Fibroblast of pulmonary artery (primary cell): ENCODE measurements at regions not wholly inside any gene's neighbourhood (a gene's known extent, or its start where the extent isn't known, plus 50 kb on each side); places are given as distances from the start of the nearest gene placed in this dataset.

ENCODE experiments used
- DNase-seq: peaks from one replicate; pipeline ENCODE4 v3.0.0-alpha.2; 2010; ENCODE audit warnings: low read depth
- H3K4me3 ChIP-seq: replicated peaks from 2 replicates; pipeline ENCODE4 v1.5.1; 2011; ENCODE audit warnings: low read depth, mild to moderate bottlenecking, control low read depth, low read length, moderate library complexity
- TF ChIP-seq, protein P1 (sequence below): IDR thresholded peaks from 2 replicates; pipeline ENCODE4 v1.5.1; 2011; ENCODE audit warnings: mild to moderate bottlenecking, control low read depth, low read length, inconsistent platforms; ENCODE audit errors: missing control alignments

- no peak overlapping the region for H3K4me3 ChIP-seq
- TF ChIP-seq, protein P1, sequence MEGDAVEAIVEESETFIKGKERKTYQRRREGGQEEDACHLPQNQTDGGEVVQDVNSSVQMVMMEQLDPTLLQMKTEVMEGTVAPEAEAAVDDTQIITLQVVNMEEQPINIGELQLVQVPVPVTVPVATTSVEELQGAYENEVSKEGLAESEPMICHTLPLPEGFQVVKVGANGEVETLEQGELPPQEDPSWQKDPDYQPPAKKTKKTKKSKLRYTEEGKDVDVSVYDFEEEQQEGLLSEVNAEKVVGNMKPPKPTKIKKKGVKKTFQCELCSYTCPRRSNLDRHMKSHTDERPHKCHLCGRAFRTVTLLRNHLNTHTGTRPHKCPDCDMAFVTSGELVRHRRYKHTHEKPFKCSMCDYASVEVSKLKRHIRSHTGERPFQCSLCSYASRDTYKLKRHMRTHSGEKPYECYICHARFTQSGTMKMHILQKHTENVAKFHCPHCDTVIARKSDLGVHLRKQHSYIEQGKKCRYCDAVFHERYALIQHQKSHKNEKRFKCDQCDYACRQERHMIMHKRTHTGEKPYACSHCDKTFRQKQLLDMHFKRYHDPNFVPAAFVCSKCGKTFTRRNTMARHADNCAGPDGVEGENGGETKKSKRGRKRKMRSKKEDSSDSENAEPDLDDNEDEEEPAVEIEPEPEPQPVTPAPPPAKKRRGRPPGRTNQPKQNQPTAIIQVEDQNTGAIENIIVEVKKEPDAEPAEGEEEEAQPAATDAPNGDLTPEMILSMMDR, result no peak
- no peak for DNase-seq
These were observed 57.7 kb upstream of the TRPC3 start for GRCh38 chr4:122009524-122009923.

GRCh38 chr4:122007016-122007415, 55.2 kb upstream of the TRPC3 start:
- H3K4me3 ChIP-seq, result no peak overlapping the region
- DNase-seq, result no peak
- TF ChIP-seq, protein P1, result no peak

DNA sequence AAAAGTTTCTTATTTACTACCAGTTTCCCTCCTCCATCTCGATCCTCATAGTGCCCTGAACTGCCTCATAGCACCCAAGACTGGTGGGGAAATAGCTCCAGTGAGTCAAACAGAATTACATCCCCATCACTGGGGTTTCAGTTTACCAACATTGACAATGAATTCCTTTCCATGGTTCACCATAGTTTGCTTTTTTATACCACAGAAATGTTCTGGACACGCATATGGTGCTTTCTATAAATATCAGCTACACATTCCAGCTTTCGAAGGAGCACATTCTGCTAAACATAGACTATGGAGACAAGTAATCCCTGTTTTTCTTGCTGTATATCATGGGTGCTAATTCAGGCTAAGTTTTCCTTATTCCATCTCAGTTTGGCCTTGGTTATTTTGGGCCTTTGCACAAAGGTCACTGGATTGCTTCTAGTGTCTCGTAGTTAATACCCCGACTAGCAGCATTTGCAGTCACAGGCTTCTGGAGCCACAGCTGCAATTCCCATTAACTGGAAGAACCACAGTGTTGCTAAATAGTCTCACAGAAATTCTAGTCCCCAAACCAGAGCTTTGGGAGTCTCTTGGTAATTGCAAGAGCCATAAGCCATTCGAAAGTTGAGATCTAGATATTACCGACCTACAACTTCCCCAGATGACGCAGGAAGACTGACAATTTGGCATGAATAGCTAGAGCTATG, 53.4 kb upstream of the TRPC3 start:
- peak; percentile 16 for DNase-seq
- TF ChIP-seq, protein P1, result no peak
- H3K4me3 ChIP-seq, result no peak overlapping the region

DNA sequence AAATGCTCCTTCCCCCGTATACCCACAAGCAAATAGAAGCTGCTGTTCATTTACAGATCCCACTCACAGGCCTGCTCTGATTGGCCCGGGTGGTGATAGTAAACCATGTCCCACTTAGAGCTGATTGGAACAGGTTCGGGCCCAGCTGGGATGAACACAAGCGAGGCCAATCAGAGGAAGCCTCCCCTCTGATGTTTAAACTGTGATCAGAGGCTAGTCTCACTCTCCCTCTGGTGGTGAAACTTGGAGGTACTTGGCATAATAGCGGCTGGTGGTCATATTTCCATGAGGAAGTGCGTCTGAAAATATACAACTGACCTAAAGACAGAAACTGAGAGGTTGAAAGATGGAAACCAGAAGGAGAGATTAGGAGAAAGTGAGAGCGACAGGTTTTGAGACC, 51.5 kb upstream of the TRPC3 start:
- peak; percentile 33 for DNase-seq
- TF ChIP-seq, protein P1, result peak; percentile 44

More for the DNA sequence above, 51.5 kb upstream of the TRPC3 start:
- H3K4me3 ChIP-seq, result no peak overlapping the region
